ENCODE measurements at regions not wholly inside any gene's neighbourhood (a gene's known extent, or its start where the extent isn't known, plus 50 kb on each side); places are given as distances from the start of the nearest gene placed in this dataset.

GRCh38 chr10:4686644-4686996 lies 139.4 kb upstream of the AKR1E2 start:
- Histone ChIP-seq H3K9me3 (ENCODE audit: low read depth, low read length) (no peaks in the 10 kb centered on the region), H3K4me3 (ENCODE audit: low read length) (no peak overlapping the region), H3K4me1 (ENCODE audit: insufficient read depth, low read length) (no peaks in the 10 kb centered on the region), H3K27me3 (ENCODE audit: insufficient read depth, low read length) (no peaks in the 10 kb centered on the region)

GRCh38 chr10:4685904-4686643 lies 139.9 kb upstream of the AKR1E2 start:
- Histone ChIP-seq H3K4me3 (ENCODE audit: low read length) (no peak overlapping the region), H3K4me1 (ENCODE audit: insufficient read depth, low read length) (no peaks in the 10 kb centered on the region), H3K9me3 (ENCODE audit: low read depth, low read length) (no peaks in the 10 kb centered on the region), H3K27me3 (ENCODE audit: insufficient read depth, low read length) (no peaks in the 10 kb centered on the region)

DNA sequence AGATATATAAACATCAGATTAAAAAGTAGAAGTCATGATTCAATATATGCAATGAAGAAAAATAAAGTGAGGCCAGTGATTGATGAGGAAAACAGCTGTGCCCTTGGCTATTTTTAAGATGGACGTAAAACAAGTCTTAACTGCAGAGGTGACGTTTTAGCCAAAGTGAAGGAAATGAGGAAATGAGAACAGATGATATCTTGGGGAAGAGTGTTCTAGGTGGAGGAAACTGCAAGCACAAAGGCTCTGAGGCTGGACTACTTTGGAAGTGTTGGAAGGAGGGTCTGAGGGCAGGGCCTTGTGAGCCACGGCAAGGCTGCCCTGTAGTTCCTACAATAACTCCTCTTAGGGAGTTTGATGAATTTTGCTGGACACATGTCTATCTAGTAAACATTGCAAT lies 140.5 kb upstream of the AKR1E2 start:
- Histone ChIP-seq H3K9me3 (ENCODE audit: low read depth, low read length) (no peaks in the 10 kb centered on the region), H3K4me1 (ENCODE audit: insufficient read depth, low read length) (no peaks in the 10 kb centered on the region), H3K27me3 (ENCODE audit: insufficient read depth, low read length) (no peaks in the 10 kb centered on the region), H3K4me3 (ENCODE audit: low read length) (no peak overlapping the region)

DNA sequence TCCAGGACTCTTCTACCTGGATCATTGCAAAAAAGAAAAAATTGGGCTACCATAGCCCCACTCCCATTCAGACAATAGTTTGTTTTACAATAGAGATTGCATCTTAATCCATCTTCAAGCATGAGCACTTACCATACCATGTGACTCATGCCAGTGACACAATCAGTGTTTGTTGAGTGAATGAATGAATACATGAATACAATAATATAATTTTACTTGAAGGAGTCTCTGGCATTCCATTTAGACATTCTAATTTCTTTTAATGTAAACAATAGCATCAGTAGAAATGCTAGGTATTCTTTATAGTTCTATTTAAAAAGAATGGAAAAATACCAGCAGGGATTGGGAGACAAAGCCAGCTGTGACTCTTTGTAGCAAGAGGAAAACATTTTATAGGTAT lies 141.6 kb upstream of the AKR1E2 start:
- Histone ChIP-seq H3K4me3 (ENCODE audit: low read length) (no peak overlapping the region), H3K27me3 (ENCODE audit: insufficient read depth, low read length) (no peaks in the 10 kb centered on the region), H3K9me3 (ENCODE audit: low read depth, low read length) (no peaks in the 10 kb centered on the region), H3K4me1 (ENCODE audit: insufficient read depth, low read length) (no peaks in the 10 kb centered on the region)

DNA sequence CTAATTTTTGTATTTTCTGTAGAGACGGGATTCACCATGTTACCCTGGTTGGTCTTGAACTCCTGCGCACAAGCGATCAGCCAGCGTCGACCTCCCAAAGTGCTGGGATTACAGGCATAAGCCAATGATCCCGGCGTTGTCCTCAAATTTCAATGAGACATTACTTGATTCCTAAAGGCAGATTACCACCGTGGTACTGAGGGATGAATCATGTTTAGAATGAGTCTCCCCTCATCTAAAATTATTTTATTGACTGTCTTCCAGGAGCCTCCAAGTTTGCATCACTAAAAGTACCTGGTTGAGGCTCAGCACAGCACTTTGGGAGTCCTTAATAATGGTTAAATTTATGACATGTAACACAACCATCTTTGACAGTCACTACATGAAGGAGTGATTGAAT lies 142.2 kb upstream of the AKR1E2 start:
- Histone ChIP-seq H3K9me3 (ENCODE audit: low read depth, low read length) (no peaks in the 10 kb centered on the region), H3K27me3 (ENCODE audit: insufficient read depth, low read length) (no peaks in the 10 kb centered on the region), H3K4me1 (ENCODE audit: insufficient read depth, low read length) (no peaks in the 10 kb centered on the region), H3K4me3 (ENCODE audit: low read length) (no peak overlapping the region)

DNA sequence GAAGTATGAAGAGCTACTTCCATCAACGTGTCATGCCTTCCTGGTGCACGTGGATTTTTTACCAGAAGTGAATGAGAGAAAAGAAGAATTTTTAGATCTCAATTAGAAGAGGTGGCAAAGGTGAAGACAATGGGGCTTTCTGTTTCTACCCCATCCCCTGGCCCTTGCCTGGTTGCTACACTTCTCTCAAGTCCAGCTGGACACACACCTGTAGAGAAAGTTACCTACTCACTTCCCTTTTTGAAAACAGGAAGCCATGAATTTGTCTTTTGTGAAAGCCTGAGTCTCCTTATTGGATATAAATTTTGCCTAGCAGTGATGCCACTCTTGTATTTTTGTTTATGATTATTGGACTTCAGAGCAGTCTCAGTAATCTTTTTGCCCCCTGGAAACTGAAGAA lies 142.9 kb upstream of the AKR1E2 start:
- Histone ChIP-seq H3K4me1 (ENCODE audit: insufficient read depth, low read length) (no peaks in the 10 kb centered on the region), H3K9me3 (ENCODE audit: low read depth, low read length) (no peaks in the 10 kb centered on the region)

DNA sequence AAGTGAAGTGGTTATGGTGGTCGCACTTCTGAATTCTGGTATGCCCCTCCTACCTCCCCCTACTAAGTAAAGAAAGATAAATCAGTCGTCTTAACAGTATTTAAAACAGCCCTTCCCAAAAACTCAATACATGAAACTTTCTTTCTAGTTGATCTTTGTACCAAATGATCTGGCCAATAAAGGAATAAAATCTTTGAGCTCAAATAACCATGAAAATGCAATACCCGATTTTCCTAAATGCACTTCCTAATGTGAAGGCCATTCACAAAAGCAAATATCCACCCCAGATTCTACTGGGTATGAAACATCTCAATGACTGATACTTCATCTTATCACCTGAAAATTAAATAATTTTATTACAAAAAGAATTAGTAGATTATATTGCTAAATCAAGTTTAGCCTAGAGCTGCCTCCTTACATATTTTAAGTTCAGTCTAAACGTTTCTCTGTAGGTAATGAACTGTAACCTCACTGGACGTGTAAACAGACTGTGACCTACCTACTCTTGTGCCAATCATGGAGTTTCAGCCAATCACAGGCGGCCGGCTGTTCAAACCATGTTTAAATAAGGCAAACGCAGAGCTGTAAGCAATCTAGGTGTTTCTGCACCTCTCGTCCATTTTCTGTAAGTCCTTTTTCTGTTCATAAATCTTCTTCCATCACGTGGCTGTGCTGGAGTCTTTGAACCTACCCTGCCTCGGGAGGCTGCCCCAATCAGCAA lies 146.9 kb upstream of the AKR1E2 start:
- Histone ChIP-seq H3K4me1 (ENCODE audit: insufficient read depth, low read length) (no peaks in the 10 kb centered on the region), H3K4me3 (ENCODE audit: low read length) (no peak overlapping the region), H3K27me3 (ENCODE audit: insufficient read depth, low read length) (peaks cover 3% of the 10 kb centered on the region), H3K9me3 (ENCODE audit: low read depth, low read length) (no peaks in the 10 kb centered on the region)

More for the DNA sequence above, 142.9 kb upstream of the AKR1E2 start:
- no peak overlapping the region for H3K4me3 ChIP-seq (ENCODE audit: low read length)
- H3K27me3 ChIP-seq (ENCODE audit: insufficient read depth, low read length) = no peaks in the 10 kb centered on the region

GRCh38 chr10:4678023-4678950 lies 147.7 kb upstream of the AKR1E2 start:
- H3K27me3 ChIP-seq (ENCODE audit: insufficient read depth, low read length) = peaks cover 3% of the 10 kb centered on the region
- H3K9me3 ChIP-seq (ENCODE audit: low read depth, low read length) = no peaks in the 10 kb centered on the region
- no peaks in the 10 kb centered on the region for H3K4me1 ChIP-seq (ENCODE audit: insufficient read depth, low read length)
- no peak overlapping the region for H3K4me3 ChIP-seq (ENCODE audit: low read length)

- Histone ChIP-seq H3K27me3 (ENCODE audit: insufficient read depth, low read length) (peaks cover 3% of the 10 kb centered on the region), H3K4me3 (ENCODE audit: low read length) (no peak overlapping the region), H3K4me1 (ENCODE audit: insufficient read depth, low read length) (no peaks in the 10 kb centered on the region), H3K9me3 (ENCODE audit: low read depth, low read length) (no peaks in the 10 kb centered on the region)
Observed at GRCh38 chr10:4677296-4678021, 148.5 kb upstream of the AKR1E2 start.

GRCh38 chr10:4676566-4676965 lies 149.4 kb upstream of the AKR1E2 start:
- H3K9me3 ChIP-seq (ENCODE audit: low read depth, low read length) = no peaks in the 10 kb centered on the region
- H3K4me3 ChIP-seq (ENCODE audit: low read length) = no peak overlapping the region
- H3K27me3 ChIP-seq (ENCODE audit: insufficient read depth, low read length) = peaks cover 3% of the 10 kb centered on the region
- no peaks in the 10 kb centered on the region for H3K4me1 ChIP-seq (ENCODE audit: insufficient read depth, low read length)

DNA sequence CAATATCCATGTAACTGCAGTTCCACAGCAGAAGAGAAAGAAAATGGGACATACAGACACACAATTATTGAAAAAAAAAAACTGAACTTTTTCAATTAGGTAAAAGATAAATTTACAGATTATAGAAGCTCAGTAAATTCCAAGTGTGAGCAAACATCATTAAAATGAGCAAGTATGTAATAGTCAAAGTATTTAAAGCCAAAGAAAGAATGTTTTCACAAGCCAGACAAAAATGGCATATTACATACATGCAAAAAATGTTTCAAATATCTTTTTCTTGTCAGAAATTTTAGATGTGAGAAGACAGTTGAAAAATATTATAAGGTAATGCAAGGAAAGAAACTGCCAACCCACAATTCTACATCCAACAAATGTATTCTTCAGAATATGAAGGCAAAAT lies 150.2 kb upstream of the AKR1E2 start:
- no peak overlapping the region for H3K4me3 ChIP-seq (ENCODE audit: low read length)
- no peaks in the 10 kb centered on the region for H3K4me1 ChIP-seq (ENCODE audit: insufficient read depth, low read length)
- no peaks in the 10 kb centered on the region for H3K9me3 ChIP-seq (ENCODE audit: low read depth, low read length)
- peaks cover 10% of the 10 kb centered on the region for H3K27me3 ChIP-seq (ENCODE audit: insufficient read depth, low read length)

DNA sequence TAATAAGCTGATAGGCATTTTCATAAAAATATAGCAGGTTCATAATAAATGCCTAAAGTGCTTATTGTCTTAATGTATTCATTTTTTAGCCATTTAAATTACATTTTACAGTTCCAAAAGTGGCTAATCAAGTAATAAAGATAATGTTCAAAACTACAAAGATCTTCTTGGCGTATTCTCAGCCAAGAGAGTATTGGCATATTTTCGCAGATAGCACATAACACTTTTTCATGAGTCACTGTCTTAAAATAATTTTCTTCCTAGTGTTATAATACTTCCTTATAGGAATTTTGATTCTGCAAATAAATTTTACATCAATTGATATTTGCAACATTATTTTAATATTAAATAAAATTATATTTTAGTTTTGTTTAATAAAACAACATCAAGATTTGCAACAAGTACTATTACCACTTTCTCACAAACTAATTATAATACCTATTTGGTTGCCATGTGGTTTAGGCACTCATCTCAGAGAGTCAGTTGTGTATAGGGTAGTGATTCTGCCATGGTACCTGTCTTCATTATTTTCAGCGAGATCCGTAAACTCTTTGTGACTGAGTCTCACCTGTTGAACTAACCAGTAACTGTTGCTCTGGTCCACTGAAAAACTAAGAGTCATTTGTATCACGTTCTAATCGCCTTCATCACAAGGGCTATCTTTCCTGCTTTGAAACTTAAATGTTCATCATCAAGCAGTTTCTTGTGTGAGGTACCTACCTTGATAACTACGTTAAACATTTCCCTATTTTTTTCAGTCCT lies 152.5 kb upstream of the AKR1E2 start:
- peaks cover 12% of the 10 kb centered on the region for H3K27me3 ChIP-seq (ENCODE audit: insufficient read depth, low read length)

GRCh38 chr10:4672201-4672600 lies 153.8 kb upstream of the AKR1E2 start:
- Histone ChIP-seq H3K4me1 (ENCODE audit: insufficient read depth, low read length) (no peaks in the 10 kb centered on the region), H3K9me3 (ENCODE audit: low read depth, low read length) (peaks cover 5% of the 10 kb centered on the region), H3K27me3 (ENCODE audit: insufficient read depth, low read length) (peaks cover 12% of the 10 kb centered on the region), H3K4me3 (ENCODE audit: low read length) (no peak overlapping the region)

More for the DNA sequence above, 152.5 kb upstream of the AKR1E2 start:
- Histone ChIP-seq H3K4me3 (ENCODE audit: low read length) (no peak overlapping the region), H3K9me3 (ENCODE audit: low read depth, low read length) (peaks cover 4% of the 10 kb centered on the region), H3K4me1 (ENCODE audit: insufficient read depth, low read length) (no peaks in the 10 kb centered on the region)

Measured in mononuclear cell (primary cell).